Ammon's horn (tissue), 1 donor: ENCODE measurements at regions not wholly inside any gene's neighbourhood (a gene's known extent, or its start where the extent isn't known, plus 50 kb on each side); places are given as distances from the start of the nearest gene placed in this dataset.
A peak's percentile ranks its signal among the peaks of the same experiment; 100 is the strongest.

Source experiments
- DNase-seq: peaks from one replicate; pipeline ENCODE4 v3.0.0-alpha.2; 2016; ENCODE audit warnings: low spot score

DNA sequence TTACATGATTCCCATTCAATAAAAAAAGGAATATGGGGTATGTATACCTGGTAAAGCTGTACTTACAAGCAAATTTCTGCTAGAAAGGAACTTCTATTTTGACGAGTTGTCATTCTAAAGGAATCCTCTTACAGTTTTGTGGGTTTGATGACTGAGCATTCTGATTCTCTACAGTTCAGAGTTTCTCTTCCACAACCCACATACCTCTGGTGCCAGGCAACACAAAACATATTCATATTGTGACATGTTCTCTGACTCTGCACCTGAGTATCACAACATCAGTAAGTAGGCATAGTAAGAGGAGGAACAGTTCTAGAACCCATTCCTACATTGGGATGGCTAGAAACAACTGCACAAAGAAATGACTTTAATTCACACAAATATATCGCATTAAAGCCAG lies 636.6 kb downstream of the MED13L start:
- DNase-seq: no peak

DNA sequence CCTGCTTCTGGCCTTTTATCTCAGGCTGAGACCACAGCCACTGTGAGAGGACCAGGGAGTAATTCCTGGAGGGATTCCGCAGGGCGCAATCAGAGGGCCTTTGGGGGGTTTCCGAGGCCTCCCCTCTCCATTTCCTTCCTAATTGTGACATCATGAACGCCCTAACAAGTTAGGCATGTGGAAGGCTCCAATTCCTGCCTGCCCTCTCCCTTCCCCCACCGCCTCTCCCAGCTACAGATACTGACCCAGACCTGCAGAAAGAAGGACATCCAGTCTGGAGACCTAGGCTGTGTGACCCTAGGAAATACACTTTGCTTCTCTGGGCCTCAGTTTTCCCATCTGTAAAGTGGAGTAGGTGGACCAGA lies 637.9 kb downstream of the MED13L start:
- DNase-seq: no peak

DNA sequence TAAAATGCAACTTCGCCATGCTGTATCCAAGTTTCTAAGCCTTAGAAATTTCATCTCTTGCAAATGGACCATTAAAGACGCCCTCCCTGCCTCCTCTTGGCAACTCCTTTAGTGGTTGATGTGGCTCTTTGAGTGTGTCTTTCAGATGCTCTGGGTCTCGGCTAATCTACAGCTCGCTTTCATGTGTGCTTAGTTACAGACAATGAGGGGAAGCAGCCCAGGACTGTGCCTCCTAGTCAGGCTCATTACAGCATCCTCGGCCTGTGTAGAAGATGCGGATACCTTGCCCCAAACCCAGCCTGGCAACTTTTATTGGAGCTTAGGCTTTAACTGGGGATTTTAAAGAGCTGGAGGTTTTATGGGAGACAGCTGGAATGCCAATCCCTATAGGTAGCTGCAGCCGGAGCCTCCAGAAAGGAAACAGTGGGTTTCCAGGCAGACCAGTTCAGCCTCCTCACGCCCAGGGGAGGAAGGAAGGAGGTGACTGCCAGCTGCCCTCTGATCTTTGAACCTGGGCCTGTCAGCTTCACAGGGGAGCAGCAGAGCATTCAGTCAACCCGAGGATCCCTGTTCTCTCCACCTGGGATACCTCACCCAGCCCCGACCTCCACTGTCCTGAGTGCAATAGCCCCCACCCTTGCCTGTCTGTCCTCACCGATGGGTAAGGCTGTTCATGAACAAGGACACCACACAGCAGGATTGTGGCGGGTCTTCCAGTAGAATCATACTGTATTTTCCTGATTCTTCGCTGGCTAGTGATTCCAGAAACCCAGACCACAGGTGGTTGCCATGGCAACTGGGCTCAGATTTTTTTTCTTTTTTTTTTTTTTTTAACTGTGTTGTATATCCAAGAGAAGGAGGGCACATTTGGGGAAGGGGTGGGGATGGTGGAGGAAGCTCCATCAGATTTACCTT lies 638.5 kb downstream of the MED13L start:
- no peak for DNase-seq

DNA sequence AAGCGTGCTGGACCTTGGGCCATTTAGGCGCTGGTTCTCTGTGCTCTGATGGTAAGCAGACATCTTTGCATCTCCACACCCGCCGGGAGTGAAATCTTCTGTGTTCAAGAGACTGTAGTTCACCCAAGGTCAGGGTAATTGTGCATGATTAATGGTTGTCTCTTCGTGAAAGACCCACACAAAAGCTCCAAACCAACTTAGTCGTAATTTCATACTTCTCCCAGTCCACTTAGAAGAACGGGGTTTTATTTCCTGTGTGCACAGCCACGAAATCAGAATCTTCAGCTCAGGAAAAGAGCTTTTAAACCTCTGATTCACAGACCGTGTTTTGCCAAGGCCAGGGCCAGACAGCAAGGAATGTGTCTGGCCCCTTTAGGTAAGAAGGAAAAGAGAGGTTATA lies 640.9 kb downstream of the MED13L start:
- no peak for DNase-seq

DNA sequence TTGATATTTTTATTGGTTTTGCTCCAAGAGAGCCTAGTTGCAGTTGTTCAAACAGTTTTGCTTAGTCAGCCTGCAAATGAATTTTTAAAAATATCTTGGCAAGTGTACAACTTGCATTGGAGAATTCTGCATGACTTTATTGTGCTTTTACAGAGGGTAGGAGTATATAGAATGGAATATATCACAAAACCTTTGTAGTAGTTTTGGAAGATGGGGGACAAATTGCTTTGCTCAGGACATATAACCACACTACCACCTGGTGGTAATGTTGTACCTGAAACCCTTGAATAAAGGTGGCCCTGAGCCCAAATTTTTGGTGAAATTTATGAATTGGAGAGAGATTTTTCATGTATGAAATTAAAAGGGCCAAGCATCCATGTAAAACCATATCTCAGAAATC lies 645.2 kb downstream of the MED13L start:
- no peak for DNase-seq

DNA sequence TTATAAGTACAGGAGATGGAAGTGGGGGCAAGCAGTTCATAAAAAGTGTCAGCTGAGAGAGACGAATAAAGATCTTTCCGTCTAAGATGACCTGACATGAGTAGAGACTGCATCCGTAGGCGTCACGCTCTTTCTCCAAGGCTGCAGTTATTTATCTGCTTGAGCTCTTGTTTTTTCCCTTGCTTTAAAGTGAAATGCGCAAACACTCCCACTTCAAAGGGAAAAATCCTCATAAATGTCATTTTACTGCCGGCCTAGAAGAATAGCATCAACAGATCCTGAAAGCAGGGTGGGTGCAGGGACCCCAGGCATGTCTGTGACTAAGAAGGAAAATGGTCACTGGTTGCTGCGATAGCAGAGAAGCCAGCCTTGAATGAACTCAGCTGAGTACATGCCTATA lies 647.4 kb downstream of the MED13L start:
- no peak for DNase-seq

DNA sequence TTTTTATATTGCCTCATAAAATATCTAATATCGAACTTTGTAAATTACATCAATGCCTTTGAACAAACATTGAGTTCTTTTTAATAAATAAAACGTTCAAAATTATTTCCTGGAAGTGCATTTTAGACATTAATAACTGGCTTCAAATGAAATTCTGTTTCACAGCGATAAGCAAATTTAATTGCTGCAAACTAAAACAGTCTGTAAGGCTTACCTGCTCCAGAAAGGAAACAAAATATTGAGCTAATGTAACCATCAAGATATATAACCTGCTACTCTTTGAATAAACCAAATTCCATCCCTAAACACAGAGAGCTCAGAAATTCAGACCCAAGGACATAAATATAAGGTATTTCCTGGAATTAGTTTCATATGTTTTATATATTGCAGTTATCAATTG lies 651.3 kb downstream of the MED13L start:
- DNase-seq: no peak

DNA sequence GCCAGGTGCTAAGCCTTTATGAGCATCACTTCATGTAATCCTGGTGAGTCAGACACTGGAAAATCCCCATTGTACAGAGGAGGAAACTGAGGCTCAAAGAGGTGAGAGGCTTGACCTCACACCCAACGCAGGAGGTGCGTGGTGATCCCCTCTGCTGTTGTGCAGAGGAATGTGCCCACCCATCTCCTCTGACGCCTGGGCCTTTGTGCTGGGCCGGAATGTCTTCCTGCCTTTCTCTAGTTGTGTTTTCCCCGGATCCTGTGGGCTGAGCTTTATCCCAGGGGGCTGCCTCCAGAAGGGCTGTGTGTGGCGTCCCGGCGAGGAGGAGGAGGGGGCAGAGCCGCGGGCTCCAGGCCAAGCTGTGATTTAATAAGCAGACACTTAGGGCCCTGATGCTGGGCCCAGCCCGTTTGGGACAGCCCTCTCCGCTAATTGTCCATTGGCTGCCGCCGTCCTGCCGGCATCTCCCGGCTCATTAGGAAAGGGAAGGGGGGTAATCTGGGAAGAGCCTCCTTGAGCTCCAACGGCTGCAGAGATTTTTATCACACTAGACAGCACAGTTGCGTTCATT lies 653.6 kb downstream of the MED13L start:
- DNase-seq: no peak

DNA sequence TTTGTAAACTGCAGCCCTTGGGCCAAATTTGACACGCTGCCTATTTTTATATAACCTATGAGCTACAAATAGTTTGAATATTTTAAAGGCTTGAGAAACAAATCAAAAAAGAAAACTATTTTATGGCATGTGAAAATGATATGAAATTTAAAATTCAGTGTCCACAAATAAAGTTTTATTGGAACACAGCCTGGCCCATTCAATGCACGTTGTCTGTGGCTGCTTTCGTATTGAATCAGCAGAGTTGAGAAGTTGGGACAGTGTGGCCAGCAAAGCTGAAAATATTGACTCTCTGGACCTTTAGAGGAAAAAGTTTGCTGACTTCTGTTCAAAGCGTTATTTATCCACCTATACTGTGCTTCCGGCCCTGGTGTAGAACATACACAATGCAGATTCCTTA lies 654.2 kb downstream of the MED13L start:
- no peak for DNase-seq

DNA sequence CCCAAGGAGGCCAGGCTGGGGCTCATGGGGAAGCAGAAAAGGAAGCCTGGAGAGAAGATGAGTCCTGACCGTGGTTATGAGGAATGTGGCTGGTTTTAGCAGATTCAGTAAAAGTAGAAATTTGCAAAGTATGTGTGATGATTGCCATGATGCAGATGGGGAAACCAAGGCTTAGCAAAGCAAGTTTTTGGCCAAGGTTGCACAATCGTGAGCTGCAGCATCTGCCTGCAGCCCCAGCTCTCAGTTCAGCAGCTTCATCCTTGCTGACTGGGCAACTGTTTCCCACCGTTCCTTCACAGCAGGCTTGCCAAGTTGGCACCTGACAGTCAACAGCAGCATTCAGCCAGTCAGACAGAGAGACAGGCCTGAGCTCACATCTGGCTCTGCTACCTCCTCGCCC lies 656.7 kb downstream of the MED13L start:
- DNase-seq: no peak

DNA sequence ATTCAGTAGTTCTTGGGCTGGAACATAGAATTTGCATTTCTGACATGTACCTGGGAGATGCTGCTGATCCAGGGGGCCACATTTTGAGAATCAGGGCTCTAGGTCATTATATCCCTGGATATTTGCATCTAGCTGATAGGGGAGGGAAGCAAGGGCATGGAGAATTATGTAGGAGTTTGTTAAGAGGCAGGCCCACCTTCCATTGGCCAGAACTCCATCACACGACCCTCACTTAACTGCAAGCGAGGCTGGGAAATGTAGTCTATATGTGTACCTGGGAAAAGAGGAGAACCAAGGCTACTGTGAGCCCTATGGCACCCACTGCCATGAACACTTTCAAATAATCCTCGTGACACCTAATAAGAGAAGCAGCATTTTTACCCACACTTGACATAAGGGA lies 657.6 kb downstream of the MED13L start:
- no peak for DNase-seq

DNA sequence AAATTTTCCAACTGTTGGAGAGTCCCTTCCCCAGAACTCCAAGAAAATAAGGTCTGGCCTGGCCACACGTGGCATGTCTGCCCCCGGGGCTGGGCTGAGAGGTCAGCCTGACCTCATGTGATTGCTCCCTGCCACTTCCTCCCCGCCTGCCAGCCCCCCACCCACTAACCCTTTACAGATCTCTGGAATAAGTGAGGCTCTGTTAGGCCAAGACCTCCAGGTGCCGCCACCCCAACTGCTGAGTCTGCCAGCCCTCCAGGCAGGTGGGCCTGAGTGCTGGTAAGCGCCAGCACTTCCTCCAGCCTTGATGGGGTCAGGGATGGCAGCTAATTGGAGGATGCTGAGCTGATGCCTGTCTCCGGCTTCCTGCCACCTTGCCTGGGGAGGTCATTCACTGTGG lies 658.4 kb downstream of the MED13L start:
- DNase-seq: no peak

DNA sequence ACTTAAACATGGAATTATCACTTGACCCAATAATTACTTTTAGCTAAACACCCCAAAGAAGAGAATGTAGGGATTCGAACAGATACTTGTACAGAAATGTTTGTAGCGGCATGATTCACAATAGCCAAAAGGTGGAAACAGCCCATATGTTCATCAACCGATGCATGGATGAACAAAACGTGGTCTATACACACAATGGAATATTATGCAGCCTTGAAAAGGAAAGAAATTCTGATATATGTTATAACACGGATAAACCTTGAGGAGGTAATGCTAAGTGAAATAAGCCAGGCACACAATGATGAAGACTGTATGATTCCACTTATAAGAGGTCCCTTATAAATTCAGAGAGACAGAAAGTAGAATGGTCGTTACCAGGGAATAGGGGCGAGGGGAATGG lies 659.4 kb downstream of the MED13L start:
- no peak for DNase-seq

DNA sequence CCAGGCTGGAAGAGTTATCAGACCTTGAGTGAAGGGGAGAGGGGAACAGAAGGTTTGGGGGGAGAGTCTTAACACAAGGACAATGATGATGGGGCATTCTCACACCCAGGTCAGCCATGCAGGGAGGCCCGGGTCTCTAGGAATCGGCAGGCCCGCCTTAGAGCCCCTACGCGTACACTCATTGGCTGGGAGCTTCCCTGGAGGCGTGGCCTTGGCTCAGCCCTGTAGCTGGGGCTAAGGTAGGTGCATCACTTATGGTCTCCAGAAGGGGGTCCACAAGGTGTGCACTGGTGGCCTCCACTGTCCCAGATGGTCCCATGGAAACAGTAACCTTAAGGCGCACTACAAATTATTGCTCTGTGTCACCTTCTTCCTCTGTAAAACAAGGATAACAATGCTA lies 660.1 kb downstream of the MED13L start:
- DNase-seq: no peak

DNA sequence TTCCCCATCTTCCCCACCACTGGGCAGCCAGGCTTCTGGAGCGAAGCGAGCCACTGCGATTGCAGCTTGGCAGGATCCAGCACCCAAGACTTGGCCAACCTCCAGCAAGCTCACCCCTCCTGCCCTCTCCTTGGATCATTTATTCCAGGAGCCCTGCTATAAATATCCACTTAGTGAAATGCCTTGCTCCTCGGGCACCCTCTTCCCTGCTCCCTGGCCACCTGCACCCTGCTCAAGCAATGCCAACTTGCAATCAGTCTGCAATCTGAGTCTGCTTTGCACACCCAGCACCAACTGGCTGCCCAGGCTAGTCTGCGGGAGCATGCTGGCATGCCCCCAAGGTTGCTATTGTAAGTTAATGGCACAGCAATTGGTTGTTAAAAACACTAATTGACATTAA lies 666.0 kb downstream of the MED13L start:
- DNase-seq: peak; percentile 8

DNA sequence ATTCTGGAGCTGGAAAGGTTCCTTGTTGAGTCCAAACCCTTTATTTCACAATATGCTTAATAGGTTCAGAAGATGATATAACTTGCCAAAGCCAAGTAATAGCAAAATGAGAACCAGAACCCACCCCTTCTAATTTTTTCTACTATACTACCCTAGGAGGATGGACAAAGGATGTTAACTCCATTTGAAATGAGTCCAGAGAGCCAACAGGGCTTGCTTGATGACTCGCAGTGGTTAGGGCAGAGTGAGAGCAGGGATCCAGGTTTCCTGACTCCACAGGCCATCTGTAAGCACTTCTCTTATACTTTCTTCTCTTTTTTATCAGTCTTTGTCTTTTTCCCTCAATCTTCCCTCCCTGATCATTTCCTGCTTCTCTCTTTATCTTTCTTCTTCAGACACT lies 668.1 kb downstream of the MED13L start:
- DNase-seq: no peak

DNA sequence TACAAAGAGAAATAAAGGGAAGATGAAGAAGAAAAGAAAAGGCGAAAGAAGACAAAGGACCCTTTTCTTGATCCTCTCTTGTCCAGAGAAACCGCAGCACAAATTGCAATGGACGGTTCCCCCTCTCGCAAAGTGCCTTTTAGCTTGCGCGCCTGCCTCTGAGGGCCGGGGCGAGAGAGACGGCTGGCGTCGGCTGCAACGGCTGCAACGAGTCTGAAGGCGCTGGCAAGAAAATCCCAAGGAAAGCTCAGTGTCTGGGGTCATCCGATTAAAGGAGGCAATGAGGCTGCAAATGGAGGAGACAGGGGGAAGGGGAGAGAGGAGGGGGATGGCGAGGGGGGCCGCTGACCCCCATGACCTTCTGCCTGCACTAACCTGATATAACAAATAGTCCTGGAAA lies 671.5 kb downstream of the MED13L start:
- DNase-seq: no peak

DNA sequence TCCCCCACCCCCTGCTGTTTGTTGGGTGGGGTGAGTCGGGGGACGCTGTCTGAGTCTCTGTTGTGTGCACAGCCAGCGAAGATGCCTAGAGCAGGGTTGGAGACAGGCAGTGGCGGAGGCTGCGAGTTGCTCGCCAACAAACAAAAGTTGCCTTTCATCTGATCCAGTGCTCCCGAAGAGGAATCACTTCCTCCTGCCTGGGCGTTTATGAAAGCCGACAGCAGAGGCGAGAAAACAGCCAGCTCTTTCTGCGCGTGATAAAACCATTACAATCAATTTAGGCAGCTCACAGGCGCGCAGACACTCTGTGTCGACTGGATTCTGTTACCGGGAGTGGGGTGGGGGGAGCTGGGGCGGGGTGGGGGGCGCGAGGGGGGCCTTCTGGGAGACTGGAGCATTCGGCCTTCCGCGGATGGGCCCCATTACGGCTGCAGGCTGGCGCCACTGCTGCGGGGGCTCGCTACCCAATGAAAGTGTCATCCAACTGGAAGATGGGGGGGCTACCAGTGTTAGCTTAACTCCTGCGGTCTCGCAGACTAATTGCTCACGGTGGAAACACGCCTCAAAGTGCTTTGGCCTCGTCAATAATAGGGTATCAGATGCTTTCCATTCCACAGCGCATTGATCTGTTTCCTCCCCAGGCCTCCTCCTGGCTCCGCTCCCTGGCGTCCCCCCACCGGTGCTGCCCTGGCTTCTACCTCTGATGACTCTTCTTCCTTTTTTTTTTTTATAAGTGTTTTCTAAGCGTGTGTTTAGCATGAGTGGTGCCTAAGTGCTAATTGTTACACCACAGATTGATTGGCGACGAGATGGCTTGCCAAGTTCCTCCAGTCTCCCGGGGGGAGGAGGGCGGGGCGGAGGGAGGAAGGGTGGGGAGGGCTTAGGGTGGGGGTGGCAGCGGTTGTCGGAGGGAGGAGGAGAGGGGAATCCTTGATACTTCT lies 678.4 kb downstream of the MED13L start:
- peak; percentile 67 for DNase-seq

DNA sequence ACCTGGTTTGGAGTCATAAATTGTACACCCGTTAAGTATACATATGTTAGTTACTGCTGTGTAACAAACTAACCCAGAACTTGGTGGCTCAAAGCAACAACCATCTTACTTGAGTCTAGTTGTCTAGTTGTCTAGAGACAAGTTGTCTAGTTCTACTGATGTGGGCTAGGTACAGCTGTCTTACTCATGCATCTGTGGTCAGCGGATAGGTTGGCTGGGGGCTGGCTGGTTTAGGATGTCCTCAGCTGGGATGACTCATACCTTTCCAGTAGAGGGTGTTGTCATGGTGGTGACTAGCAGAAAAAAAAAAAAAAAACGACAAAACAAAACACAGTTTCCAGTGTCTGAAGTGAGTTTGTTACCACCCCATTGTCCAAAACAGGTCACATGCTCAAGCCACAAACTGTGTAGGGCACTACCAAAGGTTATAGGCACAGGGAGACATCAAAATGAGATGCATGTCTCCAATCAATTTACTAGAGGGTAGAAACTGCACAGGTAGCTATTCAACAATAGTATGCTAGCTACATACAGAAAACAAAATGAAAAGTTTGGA lies 680.3 kb downstream of the MED13L start:
- DNase-seq: no peak

DNA sequence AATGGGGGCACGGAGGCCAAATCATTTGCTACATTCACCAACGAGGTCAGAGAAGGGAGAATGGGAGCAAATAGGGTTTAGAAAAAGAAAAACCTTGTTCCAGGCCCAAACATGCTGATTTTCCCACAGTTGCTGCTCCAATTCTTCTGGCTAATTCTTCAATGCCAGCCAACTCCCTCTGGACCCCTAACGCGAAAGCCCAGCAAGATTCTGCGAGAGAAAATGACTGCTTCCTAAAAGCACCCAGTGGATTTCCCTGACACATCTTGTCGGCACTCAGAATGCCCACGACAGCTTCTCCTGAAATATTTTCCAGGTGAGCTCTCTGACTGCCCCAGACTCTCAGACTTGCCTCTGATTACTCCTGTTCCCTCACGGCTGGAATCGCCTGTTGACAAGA lies 689.4 kb downstream of the MED13L start:
- no peak for DNase-seq

DNA sequence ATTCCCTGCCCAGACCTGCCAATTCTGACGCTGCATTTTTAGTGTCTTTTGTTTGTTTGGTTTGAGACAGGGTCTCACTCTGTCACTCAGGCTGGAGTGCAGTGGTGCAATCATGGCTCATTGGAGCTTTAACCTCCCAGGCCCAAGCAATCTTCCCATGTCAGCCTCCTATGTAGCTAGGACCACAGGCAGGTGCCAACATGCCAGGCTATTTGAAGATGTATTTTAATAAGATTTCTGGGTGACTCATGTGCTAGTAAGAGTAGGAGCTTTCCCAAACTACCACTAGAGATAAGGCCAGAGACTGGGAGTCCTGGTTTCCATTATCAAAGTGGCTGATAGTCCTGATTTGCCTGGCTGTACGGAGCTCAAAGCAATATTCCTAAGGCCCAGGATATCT lies 693.3 kb downstream of the MED13L start:
- DNase-seq: no peak

DNA sequence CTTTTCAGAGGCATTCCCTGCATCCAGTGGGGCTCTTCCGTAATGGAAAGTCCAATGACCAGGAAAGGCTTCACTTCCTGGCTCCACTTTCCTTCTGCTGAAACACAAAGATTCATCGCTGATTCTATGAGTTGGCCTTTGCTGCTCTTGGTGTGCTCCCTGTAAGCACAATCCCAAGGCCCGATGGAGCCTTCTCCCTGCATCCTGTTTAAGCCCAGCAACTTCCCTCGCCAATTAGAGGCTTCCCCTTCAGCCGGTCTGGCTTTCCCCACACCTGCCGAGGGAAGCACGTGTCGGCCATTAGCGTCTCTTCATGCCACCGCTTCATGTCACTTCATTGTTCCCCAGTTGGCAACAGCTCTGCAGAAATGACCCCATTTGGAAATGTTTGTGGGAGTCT lies 693.9 kb downstream of the MED13L start:
- DNase-seq: no peak

DNA sequence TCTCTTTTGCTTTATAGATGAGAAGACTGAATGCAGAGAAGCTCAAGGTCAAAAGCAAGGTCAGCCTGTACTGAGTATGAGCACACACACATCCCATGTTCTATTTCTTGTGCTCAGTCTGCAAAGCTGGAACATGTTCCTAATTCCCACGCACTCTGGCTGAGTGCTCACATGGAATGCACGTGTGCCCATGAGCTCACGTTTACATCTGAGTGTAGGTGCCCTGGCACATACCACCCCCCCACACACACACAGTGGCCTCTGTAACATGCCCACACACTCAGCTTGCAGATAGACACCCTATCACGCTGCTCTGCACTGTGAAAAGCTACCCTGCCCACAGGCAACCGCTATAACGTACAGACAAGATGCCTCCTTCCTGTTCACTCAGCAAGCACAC lies 700.1 kb downstream of the MED13L start:
- no peak for DNase-seq
